GM13977 (cell line): ENCODE measurements at regions not wholly inside any gene's neighbourhood (a gene's known extent, or its start where the extent isn't known, plus 50 kb on each side); places are given as distances from the start of the nearest gene placed in this dataset.

Experiments
- DNase-seq: peaks from one replicate; pipeline ENCODE4 v3.0.0; 2012; ENCODE audit warnings: low spot score
- in situ Hi-C: fragments of 300-500 bp; cut with MboI; formaldehyde crosslinking; loops from one replicate; pipeline ENCODE4 v1.12.0; 2022; ENCODE audit warnings: low sequenced_read_pairs, low pct_unique_long_range_greater_than_20kb, mixed read lengths, inconsistent platforms; ENCODE audit not compliant: unreplicated experiment
- TF ChIP-seq, protein P1 (sequence below): IDR thresholded peaks from 2 replicates; pipeline ENCODE4 v1.5.1; 2012; ENCODE audit warnings: mild to moderate bottlenecking, control low read depth; ENCODE audit not compliant: insufficient read depth; ENCODE audit errors: extremely low read depth, missing control alignments

GRCh38 chr3:137205394-137206045 is 247.7 kb downstream of the IL20RB start:
- DNase-seq = no peak
- TF ChIP-seq, protein P1, sequence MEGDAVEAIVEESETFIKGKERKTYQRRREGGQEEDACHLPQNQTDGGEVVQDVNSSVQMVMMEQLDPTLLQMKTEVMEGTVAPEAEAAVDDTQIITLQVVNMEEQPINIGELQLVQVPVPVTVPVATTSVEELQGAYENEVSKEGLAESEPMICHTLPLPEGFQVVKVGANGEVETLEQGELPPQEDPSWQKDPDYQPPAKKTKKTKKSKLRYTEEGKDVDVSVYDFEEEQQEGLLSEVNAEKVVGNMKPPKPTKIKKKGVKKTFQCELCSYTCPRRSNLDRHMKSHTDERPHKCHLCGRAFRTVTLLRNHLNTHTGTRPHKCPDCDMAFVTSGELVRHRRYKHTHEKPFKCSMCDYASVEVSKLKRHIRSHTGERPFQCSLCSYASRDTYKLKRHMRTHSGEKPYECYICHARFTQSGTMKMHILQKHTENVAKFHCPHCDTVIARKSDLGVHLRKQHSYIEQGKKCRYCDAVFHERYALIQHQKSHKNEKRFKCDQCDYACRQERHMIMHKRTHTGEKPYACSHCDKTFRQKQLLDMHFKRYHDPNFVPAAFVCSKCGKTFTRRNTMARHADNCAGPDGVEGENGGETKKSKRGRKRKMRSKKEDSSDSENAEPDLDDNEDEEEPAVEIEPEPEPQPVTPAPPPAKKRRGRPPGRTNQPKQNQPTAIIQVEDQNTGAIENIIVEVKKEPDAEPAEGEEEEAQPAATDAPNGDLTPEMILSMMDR = no peak
- in situ Hi-C loops = no loop called here

DNA sequence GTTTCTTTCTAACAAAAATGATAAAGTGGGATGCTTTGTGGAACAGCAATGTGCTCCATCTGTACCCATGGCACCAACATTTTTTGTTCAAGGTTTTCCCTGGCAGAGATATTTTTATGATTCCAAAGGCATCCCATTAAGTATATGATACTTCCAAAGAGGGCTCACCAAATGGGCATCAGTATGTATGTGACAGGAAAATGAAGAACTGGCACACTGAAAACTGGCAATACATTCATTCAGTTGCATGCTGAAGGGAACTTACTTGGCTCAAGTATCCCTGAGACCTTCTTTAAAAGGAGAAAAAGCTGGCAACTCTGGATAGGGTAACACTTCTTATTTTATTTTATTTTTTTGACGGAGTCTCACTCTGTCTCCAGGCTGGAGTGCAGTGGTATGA is 249.8 kb downstream of the IL20RB start:
- in situ Hi-C loops = no loop called here
- TF ChIP-seq, protein P1 = no peak
- no peak for DNase-seq

DNA sequence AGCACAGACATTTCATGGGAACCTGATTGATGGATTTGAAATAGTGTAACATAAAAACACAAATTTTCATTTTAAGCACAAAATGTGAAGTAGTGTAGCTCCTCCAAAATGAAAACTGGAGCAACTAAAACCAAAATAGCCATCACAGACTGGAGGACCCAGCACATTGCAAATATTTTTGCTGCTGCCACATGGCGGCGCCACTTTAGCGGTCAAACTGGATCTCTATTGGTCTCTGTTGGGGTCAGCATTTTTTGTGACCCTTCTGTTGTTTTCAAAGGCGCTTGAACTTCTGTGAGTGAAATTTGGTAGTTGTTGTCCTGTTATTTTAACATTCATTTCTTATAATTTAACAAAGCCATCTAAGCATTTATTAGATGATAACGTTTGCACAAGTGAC is 259.9 kb downstream of the IL20RB start:
- no peak for DNase-seq
- in situ Hi-C loops = no loop called here
- TF ChIP-seq, protein P1 = peak; percentile 56

DNA sequence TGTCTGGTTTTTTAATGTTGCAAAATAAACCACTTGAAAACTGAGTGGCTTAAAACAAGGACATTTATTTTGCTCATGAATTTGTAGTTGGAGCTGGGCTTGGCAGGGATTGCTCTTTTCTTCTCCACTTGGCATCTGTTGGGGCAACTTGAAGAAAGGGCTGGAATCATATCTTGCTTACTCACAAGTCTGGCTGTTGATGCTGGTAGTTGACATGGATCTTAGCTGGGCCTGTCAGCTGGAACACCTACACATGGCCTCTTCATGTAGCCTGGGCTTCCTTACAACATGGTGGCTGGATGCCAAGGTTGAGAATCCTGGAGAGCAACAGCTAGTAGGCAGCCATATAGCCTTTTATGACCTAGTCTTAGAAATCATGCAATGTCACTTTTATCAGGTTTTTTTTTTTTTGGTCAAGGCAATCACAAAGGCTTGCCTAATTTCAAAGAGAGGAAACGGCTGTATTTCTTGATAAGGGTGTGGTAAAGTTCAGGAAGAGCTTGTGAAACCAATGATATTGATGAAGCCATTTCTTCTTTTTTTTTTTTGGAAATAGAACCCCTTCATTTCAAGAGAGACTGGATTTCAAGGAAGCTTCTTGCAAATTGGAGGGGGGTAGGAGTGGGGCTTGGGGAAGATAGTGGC is 262.1 kb downstream of the IL20RB start:
- in situ Hi-C loops = no loop called here
- DNase-seq = no peak
- TF ChIP-seq, protein P1 = no peak

GRCh38 chr3:137222736-137223225 is 265.0 kb downstream of the IL20RB start:
- in situ Hi-C loops = no loop called here
- no peak for DNase-seq
- TF ChIP-seq, protein P1 = no peak

DNA sequence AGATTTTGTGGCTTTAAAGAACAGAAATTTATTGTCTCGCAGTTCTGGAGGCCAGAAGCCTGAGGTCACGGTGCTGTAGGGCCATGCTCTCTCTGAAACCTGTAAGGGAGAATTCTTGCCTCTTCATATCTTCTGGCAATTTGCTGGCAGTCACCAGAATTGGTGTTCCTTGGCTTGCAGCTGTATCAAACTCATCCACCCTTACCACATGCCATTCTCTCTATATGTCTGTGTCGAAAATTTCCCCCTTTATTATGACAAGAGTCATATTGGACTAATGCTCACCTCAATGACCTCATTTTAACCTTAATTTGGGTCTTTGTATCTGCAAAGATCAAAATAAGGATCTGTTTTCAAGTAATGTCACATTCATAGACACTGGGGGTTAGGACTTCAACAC is 266.7 kb downstream of the IL20RB start:
- TF ChIP-seq, protein P1 = no peak
- in situ Hi-C loops = no loop called here
- DNase-seq = no peak
